ENCODE measurements at regions not wholly inside any gene's neighbourhood (a gene's known extent, or its start where the extent isn't known, plus 50 kb on each side); places are given as distances from the start of the nearest gene placed in this dataset.
"Not testable (repeated sequence)": the region's sequence is repeated elsewhere in the genome, so short reads cannot be mapped to it uniquely, and the experiment has no call there.

DNA sequence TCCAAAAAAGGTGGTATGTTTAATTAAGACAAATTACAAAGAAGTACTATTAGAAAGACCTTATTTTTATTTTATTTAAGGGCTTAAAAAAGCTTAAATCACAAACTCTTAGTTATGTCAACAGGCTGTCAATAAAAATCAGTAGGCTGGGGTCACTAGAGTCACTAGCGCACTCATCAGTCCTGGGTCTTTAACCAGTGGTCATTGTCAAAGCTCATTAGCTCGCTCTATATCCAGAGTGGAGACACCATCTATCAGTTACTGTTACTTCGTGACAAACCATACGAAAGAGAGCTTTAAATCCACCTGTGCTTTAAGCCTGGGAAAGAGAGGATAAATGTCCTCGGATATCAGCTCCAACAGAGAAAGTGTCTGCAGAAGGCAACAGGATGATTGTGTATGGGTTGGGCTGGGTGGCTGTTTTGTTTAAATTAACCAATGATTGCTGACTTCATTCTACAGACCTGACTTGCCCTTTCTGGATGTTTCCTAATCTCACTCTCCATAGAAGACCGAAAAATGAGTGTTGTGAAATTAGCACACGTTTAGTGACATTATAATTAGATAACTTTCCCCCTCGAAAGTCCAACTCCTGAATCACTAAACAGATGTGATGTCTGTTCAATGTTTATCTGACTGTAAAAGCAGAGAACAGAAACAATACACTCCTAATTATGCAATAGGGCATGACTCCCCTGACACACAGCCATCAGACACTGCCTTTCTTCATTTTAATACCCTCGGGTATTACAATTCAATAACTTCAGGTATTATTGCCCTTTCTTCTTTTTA lies 123.6 kb upstream of the TNPO1 start:
- DNase-seq (ENCODE audit: low read depth): no peak

DNA sequence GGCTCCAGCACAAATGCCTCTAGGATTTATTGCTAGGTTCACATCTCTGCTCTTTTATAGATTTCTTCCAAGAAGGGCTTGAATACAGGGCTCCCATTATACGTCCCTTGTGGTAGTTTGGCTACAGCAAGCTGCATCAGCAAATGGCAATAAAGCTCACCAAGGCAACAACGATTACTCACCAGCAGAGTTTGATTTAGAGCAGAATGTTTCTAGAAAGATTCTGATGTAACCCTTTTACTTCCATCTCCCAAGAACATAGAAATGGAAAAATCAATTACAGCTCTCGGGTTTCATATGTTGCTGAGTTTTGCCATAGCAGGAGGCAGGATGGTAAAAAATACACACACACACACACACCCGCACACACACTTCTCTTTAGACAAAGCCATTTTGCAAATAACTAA lies 124.2 kb upstream of the TNPO1 start:
- DNase-seq (ENCODE audit: low read depth): no peak

DNA sequence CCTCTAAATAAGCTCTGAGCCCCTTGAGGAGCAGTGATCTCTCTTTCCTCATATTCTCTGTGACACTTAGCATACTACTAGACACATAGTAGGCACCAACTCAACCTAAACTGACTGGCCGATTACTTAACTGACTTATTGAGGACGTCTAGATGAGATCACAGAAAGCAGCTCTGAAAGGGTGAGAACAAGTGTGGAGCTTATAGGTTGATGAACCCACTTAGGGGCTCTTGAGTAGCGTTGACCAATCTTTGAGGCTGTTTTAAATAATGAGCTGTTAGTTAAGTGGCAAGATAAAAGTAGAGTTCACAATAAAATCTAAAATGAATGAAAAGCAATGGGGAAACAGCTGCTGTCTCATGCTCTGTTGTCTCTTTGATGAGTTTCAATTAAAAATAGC lies 124.7 kb upstream of the TNPO1 start:
- no peak for DNase-seq (ENCODE audit: low read depth)

DNA sequence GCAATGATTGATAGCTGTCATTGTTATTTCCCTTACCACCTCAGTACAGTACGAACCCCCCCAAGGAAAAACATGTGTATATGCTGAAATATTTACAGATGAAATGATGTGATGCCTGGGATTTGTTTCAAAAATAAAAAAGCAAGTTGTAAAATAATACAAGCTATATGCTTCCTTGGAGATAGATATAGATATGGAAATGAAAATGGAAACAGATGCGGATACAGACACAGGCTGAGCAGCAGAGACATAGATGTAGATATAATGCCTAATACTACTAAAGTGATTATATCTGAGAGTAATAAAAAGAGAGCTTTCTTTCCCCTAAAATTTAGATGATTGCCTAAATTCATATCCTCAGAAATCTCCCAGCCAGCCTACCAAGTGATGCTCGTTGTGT lies 127.5 kb upstream of the TNPO1 start:
- DNase-seq (ENCODE audit: low read depth): no peak

DNA sequence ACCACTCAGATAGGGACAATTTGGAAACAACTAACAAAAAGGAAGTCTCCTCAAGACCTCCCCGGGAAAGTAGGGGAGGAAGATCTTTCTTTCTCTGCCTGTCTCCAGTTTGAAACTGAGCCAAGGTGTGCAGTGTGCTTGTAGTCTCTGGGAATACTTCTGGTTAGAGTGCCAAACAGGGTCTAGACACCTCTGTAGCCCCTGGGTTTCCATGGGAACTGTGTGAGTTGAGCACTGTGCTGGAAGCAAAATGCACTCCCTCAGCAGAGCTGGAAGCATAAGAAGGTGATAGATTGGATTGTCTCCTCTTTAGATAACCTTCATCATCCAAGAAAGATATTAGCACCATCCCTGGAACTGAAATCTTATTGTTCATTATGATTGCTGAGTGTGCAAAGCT lies 129.2 kb upstream of the TNPO1 start:
- no peak for DNase-seq (ENCODE audit: low read depth)

DNA sequence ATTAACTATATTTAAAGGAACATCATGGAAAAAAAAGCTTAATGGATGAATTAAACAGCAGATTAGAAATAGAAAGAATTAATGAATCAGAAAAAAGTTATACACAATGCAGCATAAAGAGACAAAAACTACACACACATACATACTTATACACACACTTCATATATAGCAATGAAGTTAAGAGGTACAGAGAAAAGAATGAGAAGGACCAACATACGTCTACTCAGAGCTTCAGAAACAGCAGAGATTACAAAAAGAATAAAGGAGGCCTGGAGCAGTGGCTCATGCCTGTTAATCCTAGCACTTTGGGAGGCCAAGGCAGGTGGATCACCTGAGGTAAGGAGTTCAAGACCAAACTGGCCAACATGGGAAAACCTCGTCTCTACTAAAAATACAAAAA lies 133.9 kb upstream of the TNPO1 start:
- DNase-seq (ENCODE audit: low read depth): no peak

DNA sequence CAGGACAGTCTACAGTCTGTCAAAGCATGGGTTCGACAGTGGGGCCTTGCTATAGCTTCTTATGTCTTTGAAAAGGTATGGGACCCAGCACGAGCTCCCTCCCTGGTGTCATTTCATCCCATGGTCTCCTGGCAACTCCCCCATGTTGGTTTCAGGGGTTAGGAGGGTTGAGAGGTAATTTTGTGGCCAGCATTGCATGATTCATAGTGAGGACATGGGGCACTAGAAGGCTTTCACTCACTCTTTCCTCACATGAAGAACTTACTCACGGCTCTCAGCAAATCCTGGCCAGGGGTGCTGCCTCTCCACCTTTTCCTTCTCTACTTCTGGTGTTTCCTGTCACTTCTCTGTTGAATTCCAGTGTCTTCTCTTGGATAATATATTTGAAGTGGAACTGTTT lies 134.7 kb upstream of the TNPO1 start:
- no peak for DNase-seq (ENCODE audit: low read depth)

DNA sequence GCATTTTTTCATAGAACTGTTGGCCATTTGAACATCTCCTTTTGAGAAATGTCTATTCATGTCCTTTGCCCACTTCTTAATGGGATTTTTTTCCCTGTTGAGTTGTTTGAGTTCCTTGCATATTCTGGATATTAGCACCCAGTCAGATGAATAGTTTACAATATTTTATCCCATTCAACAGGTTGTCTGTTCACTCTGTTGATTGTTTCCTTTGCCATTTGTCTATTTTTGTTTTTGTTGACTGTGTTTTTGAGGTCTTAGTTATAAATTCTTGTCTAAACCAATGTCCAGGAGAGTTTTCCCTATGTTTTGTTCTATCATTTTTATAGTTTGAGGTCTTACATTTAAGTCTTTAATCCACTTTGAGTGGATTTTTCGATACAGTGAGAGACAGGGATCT lies 139.0 kb upstream of the TNPO1 start:
- no peak for DNase-seq (ENCODE audit: low read depth)

DNA sequence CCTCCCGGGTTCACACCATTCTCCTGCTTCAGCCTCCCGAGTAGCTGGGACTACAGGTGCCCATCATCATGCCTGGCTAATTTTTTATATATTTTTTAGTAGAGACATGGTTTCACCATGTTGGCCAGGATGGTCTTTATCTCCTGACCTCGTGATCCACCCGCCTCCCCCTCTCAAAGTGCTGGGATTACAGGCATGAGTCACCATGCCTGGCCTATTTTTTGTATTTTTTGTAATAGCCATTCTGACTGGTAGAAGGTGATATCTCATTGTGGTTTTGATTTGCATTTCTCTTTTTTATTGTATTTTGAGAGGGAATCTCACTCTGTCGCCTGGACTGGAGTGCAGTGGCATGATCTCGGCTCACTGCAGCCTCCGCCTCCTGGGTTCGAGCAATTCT lies 139.6 kb upstream of the TNPO1 start:
- DNase-seq (ENCODE audit: low read depth): not testable (repeated sequence)

DNA sequence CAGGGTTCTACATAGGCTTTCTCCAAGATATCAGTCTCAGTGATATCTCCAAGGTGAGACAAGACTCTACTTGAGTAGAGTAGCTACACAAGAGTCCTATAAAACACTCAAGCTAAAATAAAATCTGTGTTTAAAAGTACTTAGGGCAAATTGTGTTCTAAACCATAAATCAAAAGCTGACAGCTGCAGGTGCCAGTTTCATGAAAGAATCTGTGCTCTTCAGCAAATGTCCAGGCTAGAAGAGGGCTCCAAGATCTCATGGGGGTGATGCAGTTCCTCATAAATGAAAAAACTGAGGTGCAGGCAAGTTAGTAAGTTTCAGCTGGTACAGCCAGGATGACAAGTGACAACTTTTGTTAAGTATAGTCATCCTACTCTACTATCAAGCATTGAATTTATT lies 142.8 kb upstream of the TNPO1 start:
- no peak for DNase-seq (ENCODE audit: low read depth)

DNA sequence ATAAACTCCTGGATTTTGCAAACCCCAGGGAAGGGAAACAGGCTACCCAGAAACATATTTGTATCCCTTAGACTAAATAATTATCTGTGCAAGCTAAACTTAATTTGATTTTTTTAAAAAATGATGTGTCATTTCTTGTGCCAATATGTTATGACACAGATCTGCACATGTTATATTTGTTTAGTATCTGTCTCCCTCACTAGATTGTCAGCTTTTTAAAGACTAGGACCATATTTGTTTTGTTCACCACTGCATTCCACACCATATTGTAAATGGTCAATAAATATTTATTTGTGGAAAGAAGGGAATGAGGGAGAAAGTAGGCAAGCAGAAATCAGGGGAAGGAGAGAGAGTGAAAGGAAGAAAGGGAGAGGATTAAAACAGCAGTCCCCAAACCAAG lies 143.3 kb upstream of the TNPO1 start:
- DNase-seq (ENCODE audit: low read depth): no peak

DNA sequence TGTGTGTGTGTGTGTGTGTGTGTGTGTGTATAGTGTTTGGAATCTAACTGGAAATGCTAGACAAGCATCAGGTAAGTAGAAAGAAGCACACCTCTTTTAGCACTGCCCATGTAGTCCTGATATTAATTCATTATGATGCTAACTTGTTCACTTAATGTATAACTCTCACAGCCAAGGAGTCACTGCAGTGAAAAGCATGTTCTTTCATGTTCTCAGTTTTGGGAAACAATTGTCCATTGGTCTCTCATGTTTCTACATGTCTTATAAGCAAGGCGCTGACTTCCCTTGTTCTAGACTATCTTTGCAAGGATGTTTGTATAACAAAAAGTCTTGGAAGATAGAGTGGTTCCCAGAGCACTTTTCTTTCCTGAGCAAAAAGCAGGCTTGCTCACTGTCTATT lies 148.8 kb upstream of the TNPO1 start:
- no peak for DNase-seq (ENCODE audit: low read depth)

DNA sequence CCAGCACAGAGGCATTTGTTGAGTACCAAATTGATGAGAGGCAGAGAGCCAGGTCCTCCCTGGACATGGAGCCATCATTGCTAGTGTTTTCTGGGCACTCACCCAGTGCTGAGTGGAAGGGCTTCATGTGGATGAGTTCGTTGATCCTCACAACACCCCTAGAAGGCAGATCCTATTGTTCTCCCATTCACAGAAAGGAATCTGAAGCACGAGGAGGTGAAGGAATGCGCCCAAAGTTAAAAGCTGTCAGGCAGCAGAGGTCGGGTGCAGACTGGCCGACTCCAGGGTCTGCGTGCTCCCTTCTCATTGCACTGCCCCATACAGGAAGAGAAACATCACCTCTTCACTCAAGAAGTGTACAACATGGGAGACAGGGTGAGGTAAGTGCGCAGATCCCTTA lies 153.5 kb upstream of the TNPO1 start:
- DNase-seq (ENCODE audit: low read depth): no peak

DNA sequence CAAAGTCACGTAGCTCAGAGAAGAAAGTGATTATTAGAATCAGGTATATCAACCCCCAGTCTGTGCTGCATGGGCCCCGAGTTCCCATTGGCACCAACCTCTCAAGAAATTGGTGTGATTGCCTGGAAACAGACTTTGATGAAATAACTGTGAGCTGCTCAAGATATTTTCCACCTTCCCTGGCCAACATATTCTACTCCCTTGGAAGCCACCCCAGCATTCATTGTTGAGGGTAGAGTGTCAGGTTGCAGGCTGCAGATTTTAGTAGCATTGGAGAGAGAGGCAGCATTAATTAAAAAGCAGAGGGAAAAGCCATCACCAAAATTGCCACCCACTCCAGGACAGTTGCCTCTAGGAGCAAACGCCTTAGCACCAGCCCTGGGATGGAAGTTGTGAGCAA lies 154.2 kb upstream of the TNPO1 start:
- DNase-seq (ENCODE audit: low read depth): no peak

DNA sequence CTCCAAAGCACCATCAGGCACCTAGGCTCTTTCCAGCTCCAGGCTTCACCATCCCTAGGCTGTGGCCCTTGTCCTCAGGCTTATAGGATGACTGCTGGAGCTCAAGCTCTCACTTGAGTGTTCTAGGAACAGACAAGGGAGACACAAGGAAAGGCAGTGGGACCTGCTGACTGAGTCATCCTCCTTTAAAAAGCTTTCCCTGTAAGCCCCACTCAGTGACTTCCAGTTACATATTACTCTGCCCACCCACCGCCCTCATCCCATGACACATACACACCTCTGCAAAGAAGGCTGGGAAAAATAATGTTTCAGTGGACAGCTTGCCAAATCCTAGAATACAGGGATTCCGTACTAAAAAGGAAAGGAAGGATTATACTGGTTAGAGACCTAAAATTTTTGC lies 154.2 kb upstream of the ZNF366 start:
- no peak for DNase-seq (ENCODE audit: low read depth)

DNA sequence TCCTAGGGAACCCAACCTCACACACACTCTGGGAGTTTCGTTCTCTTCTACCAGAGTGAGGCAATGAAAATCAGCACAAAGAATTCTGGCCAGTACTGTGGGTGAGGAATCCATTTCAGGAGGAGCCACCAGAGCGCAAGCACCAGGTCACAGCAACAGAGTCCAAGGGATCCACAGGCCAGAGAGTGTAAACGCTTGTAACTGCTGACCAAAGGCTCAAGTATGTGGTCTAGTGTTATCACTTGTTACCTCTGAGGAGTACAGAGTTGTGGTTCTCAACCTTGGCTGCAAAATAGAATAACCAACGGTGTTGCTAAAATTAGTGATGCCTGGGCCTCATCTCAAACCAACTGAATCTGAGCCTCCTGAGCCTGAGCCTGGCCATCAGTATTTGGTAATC lies 152.5 kb upstream of the ZNF366 start:
- no peak for DNase-seq (ENCODE audit: low read depth)

DNA sequence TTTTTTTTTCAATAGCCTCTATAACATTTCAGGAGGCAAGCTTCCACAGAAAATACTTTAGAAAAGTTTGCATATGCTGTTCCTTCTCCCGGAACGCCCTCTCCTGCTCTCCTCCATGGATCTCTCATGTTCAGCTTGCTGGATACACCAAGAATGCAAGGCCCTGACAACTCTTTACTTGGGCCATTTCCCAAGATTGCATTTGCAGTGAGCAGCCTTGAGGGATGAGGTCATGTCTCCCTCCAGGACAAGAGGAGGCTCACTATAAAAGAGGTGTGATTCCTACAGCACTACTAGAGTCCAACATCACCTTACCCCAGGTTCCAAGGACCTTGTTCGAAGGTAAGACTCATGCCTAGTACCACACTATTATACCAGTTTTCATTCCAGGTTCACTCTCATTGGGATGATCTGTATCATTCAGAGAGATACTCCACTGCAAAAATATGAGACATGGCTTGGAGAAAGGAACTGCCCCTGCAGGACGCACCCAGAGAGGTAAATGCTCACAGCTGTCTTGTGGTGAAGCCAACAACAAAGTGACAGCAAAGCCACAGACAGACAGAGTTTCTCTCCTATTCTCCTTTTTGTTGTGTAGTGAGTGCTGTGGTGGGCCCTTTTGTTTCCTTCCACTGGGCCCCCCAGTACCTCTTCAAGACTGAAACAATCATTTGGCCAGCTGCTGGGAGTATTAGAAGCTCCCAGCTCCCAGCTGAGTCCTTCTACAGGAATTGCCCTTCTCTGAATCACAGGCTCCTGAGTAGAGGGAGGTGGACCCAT lies 151.7 kb upstream of the ZNF366 start:
- no peak for DNase-seq (ENCODE audit: low read depth)

DNA sequence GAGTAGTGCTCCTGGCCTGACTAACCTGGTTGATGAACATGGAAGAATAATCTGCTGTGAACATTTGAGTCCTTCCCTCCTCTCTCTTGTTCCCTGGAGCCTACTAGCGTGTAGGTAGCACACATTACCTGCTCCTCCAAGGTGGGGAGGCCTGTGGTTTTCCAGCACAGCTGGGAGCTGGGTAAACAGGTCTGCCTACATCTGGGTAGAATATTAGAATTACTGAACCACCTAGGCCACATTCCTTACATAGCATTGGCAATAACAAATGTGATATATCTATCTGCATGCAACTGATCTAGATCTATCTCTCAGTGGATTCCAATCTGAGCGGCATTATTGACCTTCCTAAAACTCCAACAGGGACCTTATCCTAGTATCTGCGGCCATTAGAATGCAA lies 151.0 kb upstream of the ZNF366 start:
- no peak for DNase-seq (ENCODE audit: low read depth)

DNA sequence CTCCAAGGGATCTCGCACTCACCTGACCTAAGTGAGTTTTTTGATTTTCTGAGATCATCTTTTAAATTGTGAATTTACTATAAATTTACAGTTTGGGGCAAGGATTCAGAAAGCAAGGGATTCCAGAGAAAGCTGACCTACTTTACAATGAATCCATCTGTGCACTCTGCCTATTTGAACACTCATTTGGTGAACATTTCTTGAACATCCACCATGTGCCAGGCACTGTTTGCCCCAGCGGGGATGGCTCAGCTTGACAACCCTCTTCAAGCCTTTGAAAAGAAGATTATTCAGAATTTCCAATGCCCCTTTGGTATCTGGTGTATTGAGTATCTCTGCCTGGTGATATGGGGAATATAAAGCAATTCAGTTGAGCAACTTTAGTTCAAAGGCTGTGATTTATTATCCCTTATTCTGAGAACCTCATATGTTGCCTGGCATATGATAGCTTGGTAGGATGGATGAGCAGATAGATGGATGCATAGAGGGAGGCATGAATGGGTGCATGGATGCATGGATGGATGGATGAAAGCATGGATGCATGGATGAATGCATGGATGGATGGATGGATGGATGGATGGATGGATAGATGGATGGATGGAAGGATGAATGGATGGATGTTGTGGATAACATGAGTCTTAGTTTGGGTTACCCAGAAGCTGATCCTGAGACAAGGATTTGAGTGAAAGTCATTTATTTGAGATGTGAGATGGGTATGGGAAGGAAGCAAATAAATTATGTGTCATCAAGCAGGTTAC lies 149.7 kb upstream of the ZNF366 start:
- no peak for DNase-seq (ENCODE audit: low read depth)

DNA sequence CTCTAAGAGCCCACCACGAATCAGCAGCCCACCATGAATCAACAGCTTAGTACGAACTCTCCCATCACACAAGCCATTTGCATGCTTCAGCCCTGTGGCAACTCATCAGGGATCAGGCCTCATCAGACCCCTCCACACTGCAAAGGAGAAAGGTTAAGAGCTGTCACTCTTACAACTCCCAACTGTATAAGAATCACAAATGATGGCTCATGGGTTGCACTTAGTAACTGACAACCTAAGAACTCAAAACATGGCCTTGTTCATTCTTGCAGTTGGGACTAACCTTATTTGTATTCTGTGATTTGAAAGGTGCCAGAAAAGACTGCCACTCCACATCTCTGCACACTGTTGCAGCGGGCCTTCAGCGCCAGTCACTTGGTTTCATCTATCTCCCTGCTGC lies 149.1 kb upstream of the ZNF366 start:
- no peak for DNase-seq (ENCODE audit: low read depth)

DNA sequence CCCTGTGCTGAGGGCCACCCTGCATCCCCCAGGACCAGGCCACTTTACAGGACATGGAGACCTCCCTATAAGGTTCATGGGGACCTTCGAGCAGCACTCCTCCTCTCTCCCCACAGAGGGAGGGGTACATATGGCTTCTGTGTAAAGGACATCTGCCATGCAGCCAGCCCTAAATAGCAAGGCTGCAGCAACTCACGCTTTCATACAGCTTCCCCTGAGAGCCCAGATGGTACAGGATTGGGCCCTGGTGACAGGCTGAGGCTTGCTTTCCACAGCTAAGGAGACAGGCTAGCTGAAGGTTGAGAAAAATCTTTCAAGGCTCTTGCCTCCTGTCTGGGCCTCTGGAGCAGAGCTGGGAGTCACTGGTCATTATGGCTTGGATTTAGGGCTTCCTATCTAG lies 147.0 kb upstream of the ZNF366 start:
- DNase-seq (ENCODE audit: low read depth): no peak

DNA sequence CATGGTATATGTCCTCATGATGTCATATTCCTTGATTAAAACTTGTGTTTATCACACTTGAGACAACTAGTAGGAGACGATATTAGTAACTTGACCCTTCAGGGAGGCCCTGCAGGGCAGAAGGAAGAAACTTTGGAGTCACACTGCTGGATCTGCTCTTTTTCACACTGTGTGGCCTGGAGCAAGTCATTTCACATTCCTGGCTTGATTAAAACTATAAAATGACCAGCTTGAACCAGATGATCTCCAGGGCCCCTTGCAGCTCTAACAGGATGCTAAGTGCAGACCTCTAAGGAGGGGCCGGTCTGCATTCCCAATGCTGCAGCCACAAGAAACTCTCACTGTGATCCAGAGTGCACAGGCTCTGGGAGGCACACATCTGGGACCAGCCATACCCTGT lies 146.4 kb upstream of the ZNF366 start:
- no peak for DNase-seq (ENCODE audit: low read depth)

DNA sequence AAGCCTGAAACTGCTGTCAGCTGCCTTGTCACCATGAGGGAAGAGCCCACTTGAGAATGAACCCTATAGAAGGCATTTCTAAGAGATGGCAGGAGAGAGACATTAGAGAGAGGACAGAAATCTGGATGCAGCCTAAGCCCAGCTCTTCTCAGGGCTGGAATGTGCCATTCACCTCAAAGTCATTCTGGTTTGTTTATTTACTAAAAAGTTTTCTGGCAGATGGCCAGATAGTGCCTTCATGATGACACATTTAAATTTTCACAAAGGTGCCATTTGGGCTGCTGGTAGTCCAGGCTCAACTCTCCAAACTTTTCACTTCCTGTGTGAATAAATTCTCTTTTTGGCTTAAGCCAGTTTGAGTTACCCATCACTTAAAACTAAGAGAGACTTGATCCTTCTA lies 144.6 kb upstream of the ZNF366 start:
- DNase-seq (ENCODE audit: low read depth): no peak
